ENCODE measurements at regions not wholly inside any gene's neighbourhood (a gene's known extent, or its start where the extent isn't known, plus 50 kb on each side); places are given as distances from the start of the nearest gene placed in this dataset.
A peak's percentile ranks its signal among the peaks of the same experiment; 100 is the strongest.

DNA sequence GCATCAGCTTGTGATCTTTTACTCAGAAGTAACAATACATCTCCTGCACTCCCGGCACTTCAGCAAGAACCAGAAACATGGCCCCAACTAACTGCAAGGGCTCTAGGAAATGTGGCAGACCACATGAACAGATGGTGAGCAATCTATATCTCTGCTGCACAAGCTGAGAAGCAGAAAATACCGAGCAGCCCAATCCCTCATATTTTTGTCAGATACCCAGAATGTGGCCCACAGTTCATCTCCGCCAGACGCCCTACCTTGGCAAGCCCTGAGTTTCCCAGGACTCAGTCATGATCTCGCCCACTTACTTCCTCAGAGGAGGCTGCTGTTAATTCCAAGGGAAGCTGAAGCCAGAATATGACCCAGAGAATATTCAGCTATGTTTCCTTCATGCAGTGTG lies 63.1 kb upstream of the PHACTR1 start:
- Histone ChIP-seq H3K27me3 (replicated peaks; ENCODE audit: control insufficient read depth, insufficient read depth, low read length) (no peaks in the 10 kb centered on the region), H3K4me1 (ENCODE audit: control insufficient read depth, insufficient read depth, low read length) (no peaks in the 10 kb centered on the region), H3K36me3 (ENCODE audit: control insufficient read depth, insufficient read depth, low read length, severe bottlenecking) (no peaks in the 10 kb centered on the region), H3K9me3 (ENCODE audit: control insufficient read depth, low read length) (peaks cover 10% of the 10 kb centered on the region), H3K4me3 (ENCODE audit: low read length) (no peak overlapping the region), H3K9ac (ENCODE audit: low read length) (no peak overlapping the region)
- DNase-seq (ENCODE audit: low read depth), result no peak

DNA sequence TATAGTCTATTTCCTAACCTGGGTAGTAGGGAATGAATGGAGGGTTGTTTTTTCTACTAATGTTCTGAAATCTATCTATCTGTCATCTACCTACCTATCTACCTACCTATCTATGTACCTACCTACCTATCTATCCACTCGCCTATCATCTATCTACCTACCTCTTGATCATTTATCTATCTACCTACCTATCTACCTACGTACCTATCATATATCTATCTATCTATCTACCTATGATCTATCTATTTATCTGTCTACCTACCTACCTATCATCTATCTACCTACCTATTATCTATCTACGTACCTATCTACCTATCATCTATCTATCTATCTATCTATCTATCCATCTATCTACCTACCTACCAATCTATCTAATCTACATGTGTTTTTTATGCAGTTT lies 62.5 kb upstream of the PHACTR1 start:
- Histone ChIP-seq H3K27me3 (replicated peaks; ENCODE audit: control insufficient read depth, insufficient read depth, low read length) (no peaks in the 10 kb centered on the region), H3K36me3 (ENCODE audit: control insufficient read depth, insufficient read depth, low read length, severe bottlenecking) (no peaks in the 10 kb centered on the region), H3K4me1 (ENCODE audit: control insufficient read depth, insufficient read depth, low read length) (no peaks in the 10 kb centered on the region), H3K4me3 (ENCODE audit: low read length) (no peak overlapping the region), H3K9me3 (ENCODE audit: control insufficient read depth, low read length) (peaks cover 5% of the 10 kb centered on the region), H3K9ac (ENCODE audit: low read length) (no peak overlapping the region)
- DNase-seq (ENCODE audit: low read depth), result no peak

DNA sequence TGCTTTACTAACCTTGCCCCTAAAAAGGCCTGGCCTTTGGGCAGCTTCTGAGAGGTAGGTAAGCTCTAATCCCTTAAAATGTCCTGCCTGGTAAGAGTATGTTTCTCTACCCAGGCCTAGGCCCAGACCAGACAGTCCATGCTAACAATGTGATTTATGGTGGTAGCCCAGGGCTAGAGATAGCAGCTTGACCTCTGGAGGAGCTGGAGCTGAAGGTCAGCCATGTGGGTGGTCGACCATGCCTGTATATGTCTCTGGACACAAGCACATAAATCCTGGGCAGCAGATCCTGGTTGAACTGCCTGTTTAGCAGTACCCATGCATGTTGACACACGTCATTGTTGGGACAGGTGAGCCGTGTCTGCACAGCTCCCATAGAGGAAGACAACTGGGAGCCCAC lies 62.1 kb upstream of the PHACTR1 start:
- H3K9me3 ChIP-seq (ENCODE audit: control insufficient read depth, low read length), result peaks cover under 1% of the 10 kb centered on the region
- H3K4me3 ChIP-seq (ENCODE audit: low read length), result no peak overlapping the region
- H3K36me3 ChIP-seq (ENCODE audit: control insufficient read depth, insufficient read depth, low read length, severe bottlenecking), result no peaks in the 10 kb centered on the region
- H3K4me1 ChIP-seq (ENCODE audit: control insufficient read depth, insufficient read depth, low read length), result no peaks in the 10 kb centered on the region
- no peak for DNase-seq (ENCODE audit: low read depth)
- no peaks in the 10 kb centered on the region for H3K27me3 ChIP-seq (replicated peaks; ENCODE audit: control insufficient read depth, insufficient read depth, low read length)
- H3K9ac ChIP-seq (ENCODE audit: low read length), result no peak overlapping the region

DNA sequence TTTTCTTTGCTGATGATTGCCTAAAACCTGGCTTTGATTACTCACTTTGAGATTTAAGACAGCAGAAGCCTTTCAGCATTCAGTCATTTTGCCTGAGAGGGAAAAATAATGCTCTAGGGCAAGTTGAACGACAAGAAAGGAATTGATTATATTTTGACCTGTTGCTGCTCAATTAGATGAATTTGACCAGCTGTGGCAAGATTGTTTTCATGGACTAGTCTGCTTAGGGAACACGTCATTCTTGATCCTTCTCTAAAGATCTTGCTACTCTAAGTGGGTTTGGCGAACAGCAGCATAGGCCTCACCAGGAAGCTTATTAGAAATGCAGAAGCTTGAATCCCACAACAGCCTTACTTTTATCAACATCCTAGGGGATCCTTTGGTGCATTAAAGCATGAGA lies 59.7 kb upstream of the PHACTR1 start:
- no peak overlapping the region for H3K4me3 ChIP-seq (ENCODE audit: low read length)
- no peak overlapping the region for H3K9ac ChIP-seq (ENCODE audit: low read length)
- peak; percentile 23 for DNase-seq (ENCODE audit: low read depth)
- H3K9me3 ChIP-seq (ENCODE audit: control insufficient read depth, low read length), result no peaks in the 10 kb centered on the region
- no peaks in the 10 kb centered on the region for H3K4me1 ChIP-seq (ENCODE audit: control insufficient read depth, insufficient read depth, low read length)
- H3K36me3 ChIP-seq (ENCODE audit: control insufficient read depth, insufficient read depth, low read length, severe bottlenecking), result no peaks in the 10 kb centered on the region
- peaks cover 5% of the 10 kb centered on the region for H3K27me3 ChIP-seq (replicated peaks; ENCODE audit: control insufficient read depth, insufficient read depth, low read length)

DNA sequence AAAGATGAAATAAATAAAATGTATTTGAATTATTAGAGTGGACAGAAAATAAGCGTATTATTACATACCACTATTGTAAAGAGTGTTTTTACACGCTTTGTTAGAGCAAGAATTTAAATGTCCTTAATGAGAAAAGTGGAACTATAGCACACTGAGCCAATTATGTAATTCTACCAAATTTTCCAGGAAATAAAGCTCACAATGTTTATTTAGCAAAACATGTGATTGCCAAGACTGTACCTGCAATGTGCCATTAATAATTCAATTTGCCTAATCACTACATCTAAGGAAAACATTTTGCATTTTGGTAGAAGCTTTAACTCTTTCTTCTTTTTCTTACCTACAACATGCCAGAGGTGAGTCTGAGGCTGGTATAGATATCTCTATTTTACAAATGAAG lies 58.7 kb upstream of the PHACTR1 start:
- Histone ChIP-seq H3K9me3 (ENCODE audit: control insufficient read depth, low read length) (no peaks in the 10 kb centered on the region), H3K4me1 (ENCODE audit: control insufficient read depth, insufficient read depth, low read length) (no peaks in the 10 kb centered on the region), H3K4me3 (ENCODE audit: low read length) (no peak overlapping the region), H3K27me3 (replicated peaks; ENCODE audit: control insufficient read depth, insufficient read depth, low read length) (peaks cover 5% of the 10 kb centered on the region), H3K9ac (ENCODE audit: low read length) (no peak overlapping the region), H3K36me3 (ENCODE audit: control insufficient read depth, insufficient read depth, low read length, severe bottlenecking) (no peaks in the 10 kb centered on the region)
- no peak for DNase-seq (ENCODE audit: low read depth)

DNA sequence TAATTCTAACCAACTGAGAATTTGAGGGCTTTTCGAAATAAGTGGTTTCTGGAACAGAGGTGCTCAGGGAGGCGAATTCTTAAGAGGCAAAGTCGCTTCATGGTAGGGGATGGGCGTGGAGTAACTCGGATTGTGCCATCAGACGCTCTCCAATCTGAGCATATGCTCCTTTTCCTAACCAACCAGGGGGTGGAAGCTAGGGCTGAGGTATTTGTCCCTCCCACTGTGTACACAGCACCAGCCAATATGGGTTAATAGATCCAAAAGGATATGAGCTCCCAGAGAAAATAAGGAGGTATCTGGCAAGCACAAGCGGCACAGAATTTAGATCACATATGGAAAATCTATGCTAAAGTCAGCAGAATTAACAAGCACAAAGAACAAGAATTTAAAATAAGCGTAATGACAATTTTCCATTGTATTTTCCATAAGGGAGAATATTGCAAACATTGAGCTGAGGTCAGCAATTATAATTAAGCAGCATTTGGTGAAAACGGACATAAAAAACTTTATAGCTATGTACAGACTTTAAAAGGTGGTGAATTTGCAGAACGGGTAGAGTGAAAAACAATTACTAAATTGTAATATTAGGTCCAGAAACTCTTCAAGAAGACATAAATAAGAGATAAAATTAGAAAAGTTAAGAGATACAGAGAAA lies 55.0 kb upstream of the PHACTR1 start:
- DNase-seq (ENCODE audit: low read depth), result no peak
- H3K4me1 ChIP-seq (ENCODE audit: control insufficient read depth, insufficient read depth, low read length), result no peaks in the 10 kb centered on the region
- no peak overlapping the region for H3K9ac ChIP-seq (ENCODE audit: low read length)

More for the DNA sequence above, 55.0 kb upstream of the PHACTR1 start:
- Histone ChIP-seq H3K9me3 (ENCODE audit: control insufficient read depth, low read length) (no peaks in the 10 kb centered on the region), H3K4me3 (ENCODE audit: low read length) (no peak overlapping the region), H3K27me3 (replicated peaks; ENCODE audit: control insufficient read depth, insufficient read depth, low read length) (peaks cover 5% of the 10 kb centered on the region), H3K36me3 (ENCODE audit: control insufficient read depth, insufficient read depth, low read length, severe bottlenecking) (no peaks in the 10 kb centered on the region)
